Stimulated activated CD4-positive, alpha-beta T cell treated with anti-CD3 and anti-CD28 coated beads, Interleukin-15, amount 100 ng/mL, for 1 hour (primary cell): ENCODE measurements at regions not wholly inside any gene's neighbourhood (a gene's known extent, or its start where the extent isn't known, plus 50 kb on each side); places are given as distances from the start of the nearest gene placed in this dataset.
"Not testable (repeated sequence)": the region's sequence is repeated elsewhere in the genome, so short reads cannot be mapped to it uniquely, and the experiment has no call there.

ENCODE experiments used
- DNase-seq, 2 donors: peaks; one replicate each; pipeline ENCODE4 v3.0.0-alpha.2; 2020; ENCODE audit warnings: low read depth in 1 of 2, low spot score in 1 of 2

- DNase-seq, result no peak
Measured at GRCh38 chr4:11976726-11977263, 548.1 kb upstream of the HS3ST1 start.

GRCh38 chr4:11973270-11973669, 544.6 kb upstream of the HS3ST1 start:
- no peak for DNase-seq

GRCh38 chr4:11970754-11971153, 542.1 kb upstream of the HS3ST1 start:
- no peak for DNase-seq

GRCh38 chr4:11966782-11967181, 538.1 kb upstream of the HS3ST1 start:
- no peak for DNase-seq

GRCh38 chr4:11954093-11954492, 525.4 kb upstream of the HS3ST1 start:
- no peak for DNase-seq

- no peak for DNase-seq
Measured at GRCh38 chr4:11949355-11949754, 520.7 kb upstream of the HS3ST1 start.

GRCh38 chr4:11947629-11948028, 518.9 kb upstream of the HS3ST1 start:
- not testable (repeated sequence) for DNase-seq

- no peak for DNase-seq
Measured at GRCh38 chr4:11937941-11938340, 509.2 kb upstream of the HS3ST1 start.

GRCh38 chr4:11931266-11931820, 502.6 kb upstream of the HS3ST1 start:
- no peak for DNase-seq

- no peak for DNase-seq
Measured at GRCh38 chr4:11929080-11929479, 500.4 kb upstream of the HS3ST1 start.

GRCh38 chr4:11919316-11919715, 490.6 kb upstream of the HS3ST1 start:
- DNase-seq, result no peak

GRCh38 chr4:11914406-11914805, 485.7 kb upstream of the HS3ST1 start:
- DNase-seq, result no peak

- no peak for DNase-seq
Measured at GRCh38 chr4:11912886-11913285, 484.2 kb upstream of the HS3ST1 start.

- DNase-seq, result no peak
Measured at GRCh38 chr4:11910812-11911211, 482.1 kb upstream of the HS3ST1 start.

- DNase-seq, result no peak
Measured at GRCh38 chr4:11908712-11909111, 480.0 kb upstream of the HS3ST1 start.

GRCh38 chr4:11908205-11908604, 479.5 kb upstream of the HS3ST1 start:
- DNase-seq, result no peak

GRCh38 chr4:11904846-11905739, 476.4 kb upstream of the HS3ST1 start:
- no peak for DNase-seq

- DNase-seq, result no peak
Measured at GRCh38 chr4:11904117-11904535, 475.4 kb upstream of the HS3ST1 start.

- no peak for DNase-seq
Measured at GRCh38 chr4:11901089-11901488, 472.4 kb upstream of the HS3ST1 start.

- no peak for DNase-seq
Measured at GRCh38 chr4:11900359-11900758, 471.7 kb upstream of the HS3ST1 start.

GRCh38 chr4:11898796-11899195, 470.1 kb upstream of the HS3ST1 start:
- no peak for DNase-seq

- no peak for DNase-seq
Measured at GRCh38 chr4:11895766-11896165, 467.1 kb upstream of the HS3ST1 start.
